RWPE1 (cell line): ENCODE measurements at regions not wholly inside any gene's neighbourhood (a gene's known extent, or its start where the extent isn't known, plus 50 kb on each side); places are given as distances from the start of the nearest gene placed in this dataset.

Experiments
- CTCF ChIA-PET: fragments of 350-600 bp; sonication (Branson Sonifier 250); formaldehyde crosslinking; extraction: SDS; loops from one replicate; lab custom pipeline; 2021; lab: Yijun Ruan, JAX
- POLR2A ChIA-PET: fragments of 400-600 bp; formaldehyde crosslinking; extraction: SDS; loops from one replicate; lab custom pipeline; 2020; ENCODE audit warnings: antibody characterized with exemption; ENCODE audit not compliant: low non-redundant PET; lab: Yijun Ruan, JAX
- DNase-seq: peaks from one replicate; pipeline ENCODE4 v3.0.0; 2012; ENCODE audit warnings: low spot score
- H3K27ac ChIP-seq: fragments of 450-650 bp; 2 replicates; pipeline ENCODE4 v1.5.1; 2017
- CTCF ChIP-seq: fragments of 450-650 bp; conservative IDR thresholded peaks from 2 replicates; pipeline ENCODE4 v1.5.1; 2017; ENCODE audit warnings: low read depth, mild to moderate bottlenecking

- ChIA-PET CTCF (no interaction called here), POLR2A (no interaction called here)
- TF ChIP-seq CTCF, result no peak
- DNase-seq, result no peak
- no peak overlapping the region for H3K27ac ChIP-seq
Observed at GRCh38 chr3:74812756-74813155, 198.3 kb upstream of the CNTN3 start.

DNA sequence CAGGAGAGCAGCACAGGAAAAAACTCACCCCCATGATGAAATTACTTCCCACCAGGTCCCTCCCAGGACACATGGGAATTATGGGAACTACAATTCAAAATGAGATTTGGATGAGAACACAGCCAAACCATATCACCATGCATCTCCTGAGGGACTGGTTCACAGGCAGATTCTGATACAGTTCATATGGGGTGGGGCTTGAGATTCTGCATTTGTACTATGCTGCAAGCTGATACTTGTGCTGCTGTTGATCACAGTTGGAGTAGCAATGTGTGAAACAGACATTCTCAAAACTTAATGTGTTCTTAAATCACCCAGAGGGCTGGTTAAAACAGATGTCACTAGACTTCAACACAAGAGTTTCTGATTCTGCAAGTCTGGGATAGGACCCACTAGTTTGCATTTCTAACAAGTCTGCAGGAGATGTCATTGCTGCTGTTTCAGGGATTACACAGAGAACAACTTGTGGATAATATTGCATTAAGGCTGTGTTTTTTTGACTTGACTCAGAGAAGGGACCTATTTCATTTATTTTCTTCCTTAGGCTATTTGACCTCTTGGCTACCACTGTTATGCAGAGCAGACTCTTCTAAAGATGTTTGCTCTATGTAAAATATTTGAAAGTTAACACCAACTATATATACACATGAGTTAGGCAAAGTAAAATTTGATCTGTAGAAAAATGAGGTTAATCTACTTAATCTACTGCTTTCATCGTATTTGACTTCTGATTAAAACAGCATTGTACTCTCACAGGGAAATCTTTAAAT lies 194.2 kb upstream of the CNTN3 start:
- TF ChIP-seq CTCF, result no peak
- CTCF ChIA-PET, result no interaction called here
- POLR2A ChIA-PET, result no interaction called here
- no peak overlapping the region for H3K27ac ChIP-seq
- DNase-seq, result no peak

DNA sequence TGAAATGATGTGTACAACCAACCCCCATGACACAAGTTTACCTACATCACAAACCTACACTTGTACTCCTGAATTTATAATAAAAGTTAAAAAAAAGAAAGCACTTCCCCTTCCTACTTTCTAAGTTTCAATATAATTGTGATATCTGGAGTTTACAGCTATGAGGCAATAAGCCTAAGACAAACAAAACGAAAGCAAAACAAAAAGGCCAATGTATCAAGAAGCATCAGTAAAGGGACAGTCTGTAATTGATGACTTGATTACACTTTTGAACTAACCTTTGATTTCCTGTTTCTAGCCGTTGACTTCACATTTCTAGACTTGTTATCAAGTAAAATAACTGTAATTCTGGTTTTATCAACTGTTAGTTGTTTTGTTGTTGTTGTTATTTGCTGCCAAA lies 187.5 kb upstream of the CNTN3 start:
- H3K27ac ChIP-seq, result no peak overlapping the region
- ChIA-PET CTCF (no interaction called here), POLR2A (no interaction called here)
- DNase-seq, result no peak
- no peak for TF ChIP-seq CTCF

GRCh38 chr3:74789111-74789510 lies 174.7 kb upstream of the CNTN3 start:
- TF ChIP-seq CTCF, result no peak
- CTCF ChIA-PET, result no interaction called here
- DNase-seq, result peak; percentile 71
- H3K27ac ChIP-seq, result no peak overlapping the region
- POLR2A ChIA-PET, result no interaction called here

- H3K27ac ChIP-seq, result no peak overlapping the region
- DNase-seq, result no peak
- TF ChIP-seq CTCF, result no peak
- ChIA-PET POLR2A (no interaction called here), CTCF (no interaction called here)
Observed at GRCh38 chr3:74787011-74787410, 172.6 kb upstream of the CNTN3 start.

DNA sequence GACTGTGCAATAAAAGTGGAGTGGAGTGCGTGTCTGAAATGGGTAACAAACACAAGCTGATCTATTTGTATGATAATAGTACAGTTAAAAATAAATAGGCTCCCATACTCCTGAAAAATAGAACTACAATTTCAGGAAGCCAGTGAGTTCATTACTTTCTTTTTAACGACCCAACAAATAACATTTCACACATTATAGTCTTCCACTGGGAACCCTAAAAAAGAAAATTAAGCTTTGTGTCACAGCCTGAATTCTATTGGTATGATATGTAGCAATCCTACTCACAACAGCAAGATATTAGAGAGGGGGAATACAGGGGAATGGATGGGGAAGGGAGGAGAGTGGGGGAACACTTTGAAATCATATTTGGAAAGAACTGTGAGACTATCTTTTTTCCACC lies 156.9 kb upstream of the CNTN3 start:
- CTCF ChIA-PET, result no interaction called here
- no peak for TF ChIP-seq CTCF
- no peak for DNase-seq
- no peak overlapping the region for H3K27ac ChIP-seq
- POLR2A ChIA-PET, result no interaction called here
